Trophoblast cell (in vitro differentiated cells and primary cell): ENCODE measurements at regions not wholly inside any gene's neighbourhood (a gene's known extent, or its start where the extent isn't known, plus 50 kb on each side); places are given as distances from the start of the nearest gene placed in this dataset.

Experiments
- DNase-seq, 2 donors: peaks; one replicate each; pipeline ENCODE4 v3.0.0-alpha.2; 2016
- H2AFZ ChIP-seq: 2 replicates; pipeline ENCODE4 v1.6.1; 2013; ENCODE audit warnings: low read length, moderate library complexity, mild to moderate bottlenecking; ENCODE audit not compliant: insufficient read depth, poor library complexity
- H2AK5ac ChIP-seq: 2 replicates; pipeline ENCODE4 v1.6.1; 2013; ENCODE audit warnings: mild to moderate bottlenecking, low read length
- H2BK120ac ChIP-seq: 2 replicates; pipeline ENCODE4 v1.6.1; 2013; ENCODE audit warnings: low read length, mild to moderate bottlenecking, moderate library complexity; ENCODE audit not compliant: insufficient read depth, poor library complexity
- H2BK12ac ChIP-seq: 2 replicates; pipeline ENCODE4 v1.6.1; 2013; ENCODE audit warnings: mild to moderate bottlenecking, low read length, moderate library complexity
- H2BK5ac ChIP-seq: 2 replicates; pipeline ENCODE4 v1.6.1; 2013; ENCODE audit warnings: low read length, low read depth, moderate library complexity, mild to moderate bottlenecking; ENCODE audit not compliant: poor library complexity
- H3K14ac ChIP-seq: 2 replicates; pipeline ENCODE4 v1.6.1; 2013; ENCODE audit warnings: mild to moderate bottlenecking, low read length
- H3K18ac ChIP-seq: 2 replicates; pipeline ENCODE4 v1.6.1; 2013; ENCODE audit warnings: mild to moderate bottlenecking, low read length
- H3K23ac ChIP-seq: 2 replicates; pipeline ENCODE4 v1.6.1; 2013; ENCODE audit warnings: low read length
- H3K27ac ChIP-seq: 2 replicates; pipeline ENCODE4 v1.5.1; 2013; ENCODE audit warnings: low read depth, mild to moderate bottlenecking, inconsistent platforms, low read length, moderate library complexity
- H3K27me3 ChIP-seq: 2 replicates; pipeline ENCODE4 v1.6.1; 2013; ENCODE audit warnings: inconsistent platforms, mild to moderate bottlenecking, low read length, moderate library complexity; ENCODE audit not compliant: insufficient read depth
- H3K36me3 ChIP-seq, 2 experiments: 1 replicate in 1 of 2; 2 replicates in 1 of 2; pipeline ENCODE4 v1.6.1; 2013; ENCODE audit warnings: low read length in 2 of 2, mild to moderate bottlenecking in 2 of 2, moderate library complexity in 1 of 2; ENCODE audit not compliant: insufficient read depth in 2 of 2, control insufficient read depth in 1 of 2
- H3K4ac ChIP-seq: 2 replicates; pipeline ENCODE4 v1.6.1; 2013; ENCODE audit warnings: low read depth, mild to moderate bottlenecking, low read length, moderate library complexity
- H3K4me1 ChIP-seq, 2 experiments: 1 replicate in 1 of 2; 2 replicates in 1 of 2; pipeline ENCODE4 v1.6.1; 2013; ENCODE audit warnings: low read length in 2 of 2, mild to moderate bottlenecking in 2 of 2, moderate library complexity in 1 of 2; ENCODE audit not compliant: insufficient read depth in 2 of 2, control insufficient read depth in 1 of 2
- H3K4me2 ChIP-seq: 2 replicates; pipeline ENCODE4 v1.6.1; 2013; ENCODE audit warnings: inconsistent platforms, mild to moderate bottlenecking, low read length, moderate library complexity
- H3K4me3 ChIP-seq: 2 replicates; pipeline ENCODE4 v1.5.1; 2013; ENCODE audit warnings: mild to moderate bottlenecking, low read depth, low read length, inconsistent platforms
- H3K79me1 ChIP-seq: one replicate; pipeline ENCODE4 v1.6.1; 2013; ENCODE audit warnings: low read length
- H3K79me2 ChIP-seq: 2 replicates; pipeline ENCODE4 v1.6.1; 2013; ENCODE audit warnings: low read length, mild to moderate bottlenecking; ENCODE audit not compliant: control insufficient read depth, insufficient read depth, poor library complexity
- H3K9ac ChIP-seq: 2 replicates; pipeline ENCODE4 v1.6.1; 2013; ENCODE audit warnings: mild to moderate bottlenecking, low read length
- H3K9me3 ChIP-seq: 2 replicates; pipeline ENCODE4 v1.6.1; 2013; ENCODE audit warnings: low read depth, mild to moderate bottlenecking, control low read depth, inconsistent platforms, low read length; ENCODE audit not compliant: insufficient read depth
- H4K12ac ChIP-seq: 2 replicates; pipeline ENCODE4 v1.6.1; 2013; ENCODE audit warnings: low read depth, mild to moderate bottlenecking, low read length, moderate library complexity
- H4K8ac ChIP-seq: 2 replicates; pipeline ENCODE4 v1.6.1; 2013; ENCODE audit warnings: low read depth, mild to moderate bottlenecking, low read length, moderate library complexity
- H4K91ac ChIP-seq: one replicate; pipeline ENCODE4 v1.6.1; 2013; ENCODE audit warnings: low read depth, mild to moderate bottlenecking, low read length, moderate library complexity
- WGBS: extraction: QIAGEN DNeasy Blood & Tissue Kit; methylation state at CpG from one replicate; pipeline ENCODE4 v1.1.7; 2013; ENCODE audit warnings: missing lambda C conversion rate; ENCODE audit not compliant: insufficient read length, insufficient coverage; ENCODE audit errors: extremely low coverage; 5-methylcytosine and 5-hydroxymethylcytosine counted together

- Histone ChIP-seq H4K12ac (no peak overlapping the region), H2BK5ac (no peak overlapping the region), H2BK120ac (no peak overlapping the region), H3K9ac (no peak overlapping the region), H3K79me2 (no peaks in the 10 kb centered on the region), H3K14ac (no peak overlapping the region), H3K36me3 (no peaks in the 10 kb centered on the region), H3K27ac (no peak overlapping the region), H4K8ac (no peak overlapping the region), H3K4me1 (no peaks in the 10 kb centered on the region), H3K4me2 (no peak overlapping the region), H3K23ac (no peak overlapping the region), H4K91ac (no peak overlapping the region), H3K4ac (no peak overlapping the region), H3K4me3 (no peak overlapping the region), H3K79me1 (no peaks in the 10 kb centered on the region), H2AFZ (no peak overlapping the region), H2BK12ac (no peak overlapping the region), H3K9me3 (no peaks in the 10 kb centered on the region), H3K27me3 (no peaks in the 10 kb centered on the region), H2AK5ac (no peak overlapping the region), H3K18ac (no peak overlapping the region)
- no CpG with 5 or more reads among the region's 7 CpGs for WGBS
- DNase-seq = no peak
These were observed 250.6 kb upstream of the GALNT17 start for GRCh38 chr7:70881167-70881847.

GRCh38 chr7:70883750-70884439, 248.0 kb upstream of the GALNT17 start:
- H4K8ac ChIP-seq = no peak overlapping the region
- H3K27ac ChIP-seq = no peak overlapping the region
- H3K79me2 ChIP-seq = no peaks in the 10 kb centered on the region
- no peaks in the 10 kb centered on the region for H3K27me3 ChIP-seq
- no peak overlapping the region for H2BK5ac ChIP-seq
- H3K23ac ChIP-seq = no peak overlapping the region
- no peaks in the 10 kb centered on the region for H3K79me1 ChIP-seq
- no peak overlapping the region for H3K9ac ChIP-seq
- H3K18ac ChIP-seq = no peak overlapping the region
- no CpG with 5 or more reads among the region's 5 CpGs for WGBS
- H3K4me2 ChIP-seq = no peak overlapping the region
- H3K4me1 ChIP-seq = no peaks in the 10 kb centered on the region
- H2AFZ ChIP-seq = no peak overlapping the region
- H3K14ac ChIP-seq = no peak overlapping the region
- no peak overlapping the region for H4K91ac ChIP-seq
- H2BK12ac ChIP-seq = no peak overlapping the region
- H3K4ac ChIP-seq = no peak overlapping the region
- no peaks in the 10 kb centered on the region for H3K36me3 ChIP-seq
- H3K4me3 ChIP-seq = no peak overlapping the region
- no peak overlapping the region for H4K12ac ChIP-seq
- no peak for DNase-seq
- H2BK120ac ChIP-seq = no peak overlapping the region
- no peaks in the 10 kb centered on the region for H3K9me3 ChIP-seq
- no peak overlapping the region for H2AK5ac ChIP-seq

DNA sequence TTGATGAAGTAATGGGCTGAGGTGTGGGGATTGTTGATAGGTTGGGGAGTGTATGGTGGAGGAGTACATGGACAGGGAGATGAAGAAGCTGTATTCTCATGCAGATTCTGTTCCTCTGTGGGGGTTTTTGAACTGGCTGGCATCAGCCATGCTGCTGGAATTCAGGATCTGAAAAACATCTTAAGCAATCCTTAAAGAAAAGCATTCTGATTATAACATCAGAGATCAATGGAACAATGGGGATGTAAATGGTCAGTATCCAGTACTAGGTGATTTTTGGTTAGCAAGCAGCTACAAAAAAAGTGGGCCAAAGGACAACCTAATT, 247.5 kb upstream of the GALNT17 start:
- no peaks in the 10 kb centered on the region for H3K4me1 ChIP-seq
- H3K4me2 ChIP-seq = no peak overlapping the region
- H2AK5ac ChIP-seq = no peak overlapping the region

DNA sequence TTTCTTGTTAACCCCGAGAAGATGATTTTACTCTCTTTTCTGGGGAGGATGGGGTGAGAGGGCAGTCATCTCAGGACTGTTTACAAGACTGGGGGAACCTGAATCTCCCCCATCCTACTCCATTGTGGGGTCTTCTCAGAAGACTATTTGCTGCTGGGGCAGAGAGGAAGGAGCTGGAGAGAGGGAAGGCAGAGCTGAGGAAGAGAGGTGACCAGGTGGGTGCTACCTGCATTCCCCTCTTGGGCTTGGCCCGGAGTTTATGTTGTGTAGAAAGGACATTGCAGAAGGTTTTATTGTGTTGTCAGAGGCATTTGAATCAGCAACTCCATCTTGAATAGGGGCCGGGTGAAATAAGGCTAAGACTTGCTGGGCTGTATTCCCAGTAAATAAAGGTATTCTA, 247.1 kb upstream of the GALNT17 start:
- Histone ChIP-seq H3K27ac (no peak overlapping the region), H2BK12ac (no peak overlapping the region), H3K18ac (no peak overlapping the region), H2AK5ac (no peak overlapping the region), H3K9ac (no peak overlapping the region), H2AFZ (no peak overlapping the region), H3K79me1 (no peaks in the 10 kb centered on the region), H3K27me3 (no peaks in the 10 kb centered on the region), H4K12ac (no peak overlapping the region), H4K91ac (no peak overlapping the region), H3K4me2 (no peak overlapping the region), H3K4me3 (no peak overlapping the region), H2BK120ac (no peak overlapping the region), H4K8ac (no peak overlapping the region), H3K23ac (no peak overlapping the region), H3K14ac (no peak overlapping the region), H3K36me3 (no peaks in the 10 kb centered on the region), H3K4me1 (no peaks in the 10 kb centered on the region), H3K4ac (no peak overlapping the region), H2BK5ac (no peak overlapping the region), H3K9me3 (no peaks in the 10 kb centered on the region), H3K79me2 (no peaks in the 10 kb centered on the region)
- no peak for DNase-seq
- WGBS = no CpG with 5 or more reads among the region's 3 CpGs

More for the DNA sequence above, 247.5 kb upstream of the GALNT17 start:
- no peak overlapping the region for H2BK12ac ChIP-seq
- no peaks in the 10 kb centered on the region for H3K27me3 ChIP-seq
- no peaks in the 10 kb centered on the region for H3K36me3 ChIP-seq
- no peaks in the 10 kb centered on the region for H3K9me3 ChIP-seq
- H4K8ac ChIP-seq = no peak overlapping the region
- no peak overlapping the region for H2BK120ac ChIP-seq
- no peak overlapping the region for H3K14ac ChIP-seq
- H3K23ac ChIP-seq = no peak overlapping the region
- H3K18ac ChIP-seq = no peak overlapping the region
- H3K27ac ChIP-seq = no peak overlapping the region
- H4K91ac ChIP-seq = no peak overlapping the region
- H3K79me1 ChIP-seq = no peaks in the 10 kb centered on the region
- H3K79me2 ChIP-seq = no peaks in the 10 kb centered on the region
- H4K12ac ChIP-seq = no peak overlapping the region
- no peak for DNase-seq
- H3K4ac ChIP-seq = no peak overlapping the region
- H3K9ac ChIP-seq = no peak overlapping the region
- H3K4me3 ChIP-seq = no peak overlapping the region
- no peak overlapping the region for H2BK5ac ChIP-seq
- no peak overlapping the region for H2AFZ ChIP-seq
